Calu3 (cell line): ENCODE measurements at regions not wholly inside any gene's neighbourhood (a gene's known extent, or its start where the extent isn't known, plus 50 kb on each side); places are given as distances from the start of the nearest gene placed in this dataset.

Experiments used
- BruUV-seq: library from RNA; stranded (reverse); fragments of 400-500 nt; replicated peaks from 2 replicates; lab custom pipeline; 2021; lab: Mats Ljungman, UMichigan
- CTCF ChIA-PET: fragments of 300-600 bp; sonication (Branson Sonifier 250); formaldehyde crosslinking; loops from one replicate; lab custom pipeline; 2022; ENCODE audit warnings: antibody characterized with exemption; lab: Charles Lee
- DNase-seq: peaks from one replicate; pipeline ENCODE4 v3.0.0; 2022
- H3K27ac Mint-ChIP-seq: one replicate; pipeline ENCODE4 v1.8.0; 2022; ENCODE audit warnings: mixed read lengths; ENCODE audit not compliant: unreplicated experiment
- H3K27me3 Mint-ChIP-seq: one replicate; pipeline ENCODE4 v1.8.0; 2022; ENCODE audit warnings: mixed read lengths; ENCODE audit not compliant: unreplicated experiment
- H3K36me3 Mint-ChIP-seq: one replicate; pipeline ENCODE4 v1.8.0; 2022; ENCODE audit warnings: mild to moderate bottlenecking, moderate library complexity, mixed read lengths; ENCODE audit not compliant: insufficient read depth, unreplicated experiment
- H3K4me1 Mint-ChIP-seq: one replicate; pipeline ENCODE4 v1.8.0; 2022; ENCODE audit warnings: mild to moderate bottlenecking, low read depth, mixed read lengths; ENCODE audit not compliant: unreplicated experiment
- H3K4me3 Mint-ChIP-seq: one replicate; pipeline ENCODE4 v1.8.0; 2022; ENCODE audit warnings: mild to moderate bottlenecking, low read depth, moderate library complexity, mixed read lengths; ENCODE audit not compliant: unreplicated experiment
- H3K9me3 Mint-ChIP-seq: one replicate; pipeline ENCODE4 v1.8.0; 2022; ENCODE audit warnings: low read depth, mixed read lengths; ENCODE audit not compliant: unreplicated experiment
- intact Hi-C: fragments of 100-400 bp; cut with micrococcal nuclease; formaldehyde crosslinking; loops from one replicate; pipeline ENCODE4 v1.10.0; 2022; ENCODE audit not compliant: unreplicated experiment
- TF ChIP-seq, protein P1 (sequence below): fragments of 200-600 bp; IDR thresholded peaks from one replicate; pipeline ENCODE4 v1.8.0; 2022; ENCODE audit warnings: antibody characterized with exemption; ENCODE audit not compliant: unreplicated experiment

- Mint-ChIP-seq H3K27me3 (no peaks in the 10 kb centered on the region), H3K4me3 (no peak overlapping the region), H3K36me3 (no peaks in the 10 kb centered on the region), H3K9me3 (peaks cover 5% of the 10 kb centered on the region), H3K4me1 (no peaks in the 10 kb centered on the region), H3K27ac (no peak overlapping the region)
- CTCF ChIA-PET = no interaction called here
- DNase-seq = no peak
- TF ChIP-seq, protein P1, sequence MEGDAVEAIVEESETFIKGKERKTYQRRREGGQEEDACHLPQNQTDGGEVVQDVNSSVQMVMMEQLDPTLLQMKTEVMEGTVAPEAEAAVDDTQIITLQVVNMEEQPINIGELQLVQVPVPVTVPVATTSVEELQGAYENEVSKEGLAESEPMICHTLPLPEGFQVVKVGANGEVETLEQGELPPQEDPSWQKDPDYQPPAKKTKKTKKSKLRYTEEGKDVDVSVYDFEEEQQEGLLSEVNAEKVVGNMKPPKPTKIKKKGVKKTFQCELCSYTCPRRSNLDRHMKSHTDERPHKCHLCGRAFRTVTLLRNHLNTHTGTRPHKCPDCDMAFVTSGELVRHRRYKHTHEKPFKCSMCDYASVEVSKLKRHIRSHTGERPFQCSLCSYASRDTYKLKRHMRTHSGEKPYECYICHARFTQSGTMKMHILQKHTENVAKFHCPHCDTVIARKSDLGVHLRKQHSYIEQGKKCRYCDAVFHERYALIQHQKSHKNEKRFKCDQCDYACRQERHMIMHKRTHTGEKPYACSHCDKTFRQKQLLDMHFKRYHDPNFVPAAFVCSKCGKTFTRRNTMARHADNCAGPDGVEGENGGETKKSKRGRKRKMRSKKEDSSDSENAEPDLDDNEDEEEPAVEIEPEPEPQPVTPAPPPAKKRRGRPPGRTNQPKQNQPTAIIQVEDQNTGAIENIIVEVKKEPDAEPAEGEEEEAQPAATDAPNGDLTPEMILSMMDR = no peak
- no TSS peak for BruUV-seq
- intact Hi-C loops = no loop called here
Observed at GRCh38 chr4:117515921-117516320, 430.5 kb upstream of the TRAM1L1 start.

DNA sequence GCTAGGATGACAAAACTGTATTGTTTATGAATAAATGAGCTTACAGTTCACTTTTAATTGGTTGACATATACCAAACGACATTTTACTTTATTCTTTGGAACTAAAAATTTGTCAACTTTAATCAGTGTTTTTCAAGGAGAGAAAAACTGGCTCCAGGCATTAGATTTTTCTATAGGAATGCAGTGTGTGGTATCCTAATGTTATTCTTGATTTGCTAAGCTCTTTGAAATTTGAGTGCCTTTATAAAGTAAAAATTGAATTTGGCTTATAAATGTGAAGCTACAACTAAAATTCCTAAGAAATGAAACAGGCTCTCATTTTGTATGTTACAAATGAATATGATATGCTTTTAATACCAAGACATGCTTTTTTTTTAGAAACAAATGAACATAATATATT lies 442.2 kb upstream of the TRAM1L1 start:
- TF ChIP-seq, protein P1 = no peak
- Mint-ChIP-seq H3K9me3 (no peaks in the 10 kb centered on the region), H3K4me1 (no peaks in the 10 kb centered on the region), H3K36me3 (no peaks in the 10 kb centered on the region), H3K4me3 (no peak overlapping the region), H3K27me3 (no peaks in the 10 kb centered on the region), H3K27ac (no peak overlapping the region)
- no TSS peak for BruUV-seq
- CTCF ChIA-PET = no interaction called here
- DNase-seq = no peak
- intact Hi-C loops = no loop called here

- intact Hi-C loops = no loop called here
- no TSS peak for BruUV-seq
- Mint-ChIP-seq H3K4me1 (no peaks in the 10 kb centered on the region), H3K9me3 (no peaks in the 10 kb centered on the region), H3K36me3 (no peaks in the 10 kb centered on the region), H3K27ac (no peak overlapping the region), H3K27me3 (no peaks in the 10 kb centered on the region), H3K4me3 (no peak overlapping the region)
- DNase-seq = no peak
- TF ChIP-seq, protein P1 = no peak
- CTCF ChIA-PET = no interaction called here
Observed at GRCh38 chr4:117529401-117529800, 444.0 kb upstream of the TRAM1L1 start.

GRCh38 chr4:117533501-117533900 lies 448.1 kb upstream of the TRAM1L1 start:
- H3K27me3 Mint-ChIP-seq = no peaks in the 10 kb centered on the region
- intact Hi-C loops = no loop called here

More at GRCh38 chr4:117533501-117533900, 448.1 kb upstream of the TRAM1L1 start:
- Mint-ChIP-seq H3K9me3 (no peaks in the 10 kb centered on the region), H3K4me1 (no peaks in the 10 kb centered on the region), H3K36me3 (no peaks in the 10 kb centered on the region), H3K4me3 (no peak overlapping the region), H3K27ac (no peak overlapping the region)
- CTCF ChIA-PET = no interaction called here
- no TSS peak for BruUV-seq
- TF ChIP-seq, protein P1 = no peak
- DNase-seq = no peak
